Activated T-cell treated with anti-CD3 and anti-CD28 coated beads, Interleukin-2, amount 50 U/mL, for 4 hours (primary cell): ENCODE measurements at regions not wholly inside any gene's neighbourhood (a gene's known extent, or its start where the extent isn't known, plus 50 kb on each side); places are given as distances from the start of the nearest gene placed in this dataset.

ENCODE experiments used
- ATAC-seq, 2 donors: fragments of 200-7000 bp; cut with Tn5 transposase; one replicate each; pipeline ENCODE4 v1.10.0; 2021
- DNase-seq: peaks from one replicate; pipeline ENCODE4 v3.0.0-alpha.2; 2020
- H3K27me3 Mint-ChIP-seq: one replicate; pipeline ENCODE4 v1.8.0; 2021; ENCODE audit warnings: low read depth, mixed read lengths
- H3K36me3 Mint-ChIP-seq: one replicate; pipeline ENCODE4 v1.8.0; 2022; ENCODE audit warnings: mixed read lengths; ENCODE audit not compliant: insufficient read depth
- H3K4me1 Mint-ChIP-seq: one replicate; pipeline ENCODE4 v1.8.0; 2021; ENCODE audit warnings: low read depth, mixed read lengths
- H3K4me3 Mint-ChIP-seq: one replicate; pipeline ENCODE4 v1.8.0; 2021; ENCODE audit warnings: mild to moderate bottlenecking, moderate library complexity, mixed read lengths
- H3K9me3 Mint-ChIP-seq: one replicate; pipeline ENCODE4 v1.8.0; 2021; ENCODE audit warnings: mixed read lengths

DNA sequence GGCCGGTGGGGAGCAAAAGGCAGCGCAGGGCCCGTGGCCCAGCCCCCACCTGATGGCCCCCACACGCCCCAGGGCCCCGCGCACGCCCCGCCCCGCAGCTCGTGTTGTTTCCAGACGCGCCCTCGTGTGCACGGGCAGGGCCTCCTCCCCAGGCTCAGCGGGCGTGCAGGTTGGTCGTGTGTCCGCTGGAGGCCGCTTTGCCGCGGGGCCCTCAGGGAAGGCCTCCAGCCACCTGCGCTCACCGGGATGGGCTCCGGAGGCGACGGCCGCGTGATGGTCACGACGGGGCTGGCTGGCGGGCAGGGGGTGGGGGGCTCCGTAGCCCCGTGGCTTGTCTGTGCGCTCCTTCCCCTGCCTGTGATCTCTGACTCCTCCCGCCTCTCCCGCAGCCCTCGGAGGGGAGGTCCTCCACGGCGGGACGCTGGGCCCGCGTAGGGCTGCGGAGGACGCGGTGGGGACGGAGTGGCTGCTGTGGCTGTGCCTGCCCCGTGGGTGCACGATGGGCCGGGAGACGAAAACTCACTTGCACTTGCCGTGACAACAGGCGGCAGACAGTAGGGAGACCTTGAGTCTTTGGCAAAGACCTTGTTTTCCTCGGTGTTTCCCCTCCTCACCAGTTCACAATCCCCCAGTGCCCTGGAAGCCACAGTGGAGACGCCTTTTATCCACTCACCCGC lies 67.1 kb downstream of the RTP5 start:
- no peak overlapping the region for H3K4me3 Mint-ChIP-seq
- no peaks in the 10 kb centered on the region for H3K36me3 Mint-ChIP-seq
- peaks cover 17% of the 10 kb centered on the region for H3K4me1 Mint-ChIP-seq
- ATAC-seq (no peak), DNase-seq (no peak)
- peaks cover 3% of the 10 kb centered on the region for H3K9me3 Mint-ChIP-seq
- no peaks in the 10 kb centered on the region for H3K27me3 Mint-ChIP-seq

DNA sequence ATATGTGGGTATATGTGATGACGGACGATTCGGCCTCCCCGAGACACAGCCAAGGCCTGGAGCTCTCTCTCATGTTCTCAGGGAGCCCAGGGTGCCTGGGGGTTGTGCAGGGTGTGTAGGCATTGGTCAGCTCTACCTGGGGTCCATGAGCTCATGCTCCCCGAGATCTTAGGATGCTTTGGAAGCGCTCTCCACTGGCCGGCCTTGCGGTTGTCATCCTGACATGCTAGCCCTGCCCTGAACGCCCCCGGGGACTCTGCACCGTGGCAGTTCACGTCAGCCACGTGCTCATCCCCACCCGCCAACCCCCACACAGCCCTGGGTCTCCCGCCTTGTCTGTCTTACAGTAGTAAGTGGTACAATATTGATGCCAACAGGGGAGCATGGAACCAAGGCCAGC lies 67.8 kb downstream of the RTP5 start:
- no peak for ATAC-seq
- Mint-ChIP-seq H3K36me3 (no peaks in the 10 kb centered on the region), H3K27me3 (no peaks in the 10 kb centered on the region), H3K4me3 (no peak overlapping the region), H3K9me3 (peaks cover 3% of the 10 kb centered on the region), H3K4me1 (peaks cover 17% of the 10 kb centered on the region)
- no peak for DNase-seq

DNA sequence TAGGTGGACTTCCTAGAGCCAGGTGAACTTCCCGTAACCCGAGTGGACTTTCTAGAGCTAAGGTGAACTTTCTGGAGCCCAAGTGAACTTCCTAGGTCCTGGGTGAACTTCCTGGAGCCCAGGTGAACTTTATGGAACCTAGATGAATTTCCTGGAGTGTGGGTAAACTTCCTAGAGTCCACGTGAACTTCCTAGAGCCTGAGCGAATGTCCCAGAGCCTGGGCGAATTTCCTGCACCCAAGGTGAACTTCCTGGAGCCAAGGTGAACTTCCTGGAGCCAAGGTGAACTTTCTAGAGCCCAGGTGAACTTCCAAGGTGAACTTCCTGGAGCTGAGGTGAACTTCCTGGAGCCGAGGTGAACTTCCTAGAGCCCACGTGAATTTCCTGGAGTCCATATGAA lies 70.0 kb downstream of the RTP5 start:
- peaks cover 3% of the 10 kb centered on the region for H3K9me3 Mint-ChIP-seq
- H3K4me3 Mint-ChIP-seq, result no peak overlapping the region
- no peaks in the 10 kb centered on the region for H3K27me3 Mint-ChIP-seq
- peaks cover 12% of the 10 kb centered on the region for H3K4me1 Mint-ChIP-seq
- no peak for DNase-seq
- no peak for ATAC-seq
- H3K36me3 Mint-ChIP-seq, result no peaks in the 10 kb centered on the region

DNA sequence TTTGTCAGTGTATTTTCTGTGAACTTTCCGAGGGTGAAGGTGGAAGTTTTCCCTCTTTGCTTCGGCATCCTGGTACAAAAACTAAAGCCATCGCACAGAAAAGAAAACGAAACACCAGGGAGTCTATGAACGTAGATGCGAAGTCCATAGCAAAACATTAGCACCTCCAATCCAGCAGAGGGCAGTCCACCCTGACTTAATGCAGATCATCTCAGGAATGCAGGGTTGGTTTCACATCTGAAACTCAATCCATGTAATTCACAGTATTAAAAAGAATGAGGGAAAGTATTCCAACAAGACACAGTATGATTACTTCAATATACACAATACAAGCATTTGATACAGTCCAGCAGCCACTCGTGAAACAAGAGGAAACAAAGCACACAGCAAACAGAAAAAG lies 70.8 kb downstream of the RTP5 start:
- Mint-ChIP-seq H3K36me3 (no peaks in the 10 kb centered on the region), H3K4me1 (peaks cover 12% of the 10 kb centered on the region), H3K27me3 (no peaks in the 10 kb centered on the region), H3K4me3 (no peak overlapping the region), H3K9me3 (peaks cover 3% of the 10 kb centered on the region)
- ATAC-seq, result no peak
- no peak for DNase-seq

DNA sequence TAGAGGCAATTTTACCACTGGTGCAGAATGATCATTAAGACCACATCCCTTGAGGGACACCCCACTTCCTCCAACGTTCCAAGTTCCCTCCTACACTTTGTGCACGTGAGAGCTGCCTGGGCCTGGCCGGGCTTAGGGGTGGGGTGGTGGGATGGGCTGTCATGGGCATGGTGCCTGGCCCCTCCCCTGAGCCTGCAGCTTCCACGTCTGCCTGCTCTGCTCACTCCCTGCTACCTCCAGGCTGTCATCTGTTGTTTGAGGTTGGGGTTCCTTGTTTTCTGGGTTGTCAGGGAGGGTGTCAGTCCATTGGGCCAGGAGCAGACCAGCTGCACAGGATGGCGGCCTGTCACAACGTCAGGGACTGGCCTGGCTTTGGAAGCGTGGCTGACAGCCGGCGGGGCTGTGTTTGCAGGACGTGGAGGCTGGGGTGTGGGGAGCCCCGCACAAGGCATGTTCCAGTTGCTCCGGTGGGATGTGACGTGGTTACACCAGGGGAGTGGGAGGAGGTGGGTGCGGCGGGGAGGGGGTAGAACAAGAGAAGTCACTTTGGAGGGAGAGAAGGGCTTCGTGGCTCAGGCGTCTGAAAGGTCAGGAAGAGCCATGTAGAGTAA lies 72.3 kb downstream of the RTP5 start:
- no peak overlapping the region for H3K4me3 Mint-ChIP-seq
- H3K4me1 Mint-ChIP-seq, result peaks cover 12% of the 10 kb centered on the region
- ATAC-seq (no peak), DNase-seq (no peak)
- H3K27me3 Mint-ChIP-seq, result no peaks in the 10 kb centered on the region
- peaks cover 3% of the 10 kb centered on the region for H3K9me3 Mint-ChIP-seq
- no peaks in the 10 kb centered on the region for H3K36me3 Mint-ChIP-seq

DNA sequence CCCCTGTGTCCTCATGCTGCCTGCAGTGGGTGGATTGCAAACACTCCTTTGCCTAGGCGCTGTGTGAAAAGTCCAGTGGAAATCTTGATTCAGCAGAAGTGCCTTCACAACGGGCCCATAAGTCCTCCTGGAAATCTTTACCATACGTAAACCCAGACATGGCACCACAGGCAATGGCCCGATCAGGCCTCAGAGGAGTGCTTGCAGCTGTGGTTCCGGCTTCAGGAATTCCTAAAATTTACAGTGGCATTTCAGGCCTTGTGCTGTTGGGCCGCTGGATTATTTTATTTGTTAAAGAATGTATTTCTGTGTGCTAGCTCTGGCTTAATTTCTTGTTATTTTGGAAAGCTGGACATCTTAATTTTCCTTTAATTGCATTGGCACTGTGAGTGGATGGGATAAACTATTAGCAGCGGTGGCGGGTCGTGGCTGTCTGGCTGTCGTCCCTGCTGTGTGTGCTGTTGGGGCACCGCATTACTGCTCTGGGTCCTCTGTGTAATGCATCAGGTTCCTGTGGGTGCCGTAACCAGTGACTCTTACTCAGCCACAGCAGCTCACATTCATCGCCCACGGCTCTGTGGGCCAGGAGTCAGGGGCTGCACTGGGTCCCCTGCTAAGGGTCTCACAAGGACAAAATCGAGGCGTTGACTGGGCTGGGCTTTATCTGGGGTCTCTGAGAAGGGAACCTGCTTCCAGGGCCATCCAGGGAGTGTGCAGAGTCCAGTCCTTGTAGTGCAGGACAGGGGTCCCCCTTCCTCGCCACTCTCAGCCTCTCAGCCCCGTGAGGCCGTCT lies 73.1 kb downstream of the RTP5 start:
- no peak overlapping the region for H3K4me3 Mint-ChIP-seq
- H3K27me3 Mint-ChIP-seq, result no peaks in the 10 kb centered on the region
- H3K4me1 Mint-ChIP-seq, result peaks cover 12% of the 10 kb centered on the region
- ATAC-seq (no peak), DNase-seq (no peak)
- peaks cover 3% of the 10 kb centered on the region for H3K9me3 Mint-ChIP-seq
- H3K36me3 Mint-ChIP-seq, result no peaks in the 10 kb centered on the region

DNA sequence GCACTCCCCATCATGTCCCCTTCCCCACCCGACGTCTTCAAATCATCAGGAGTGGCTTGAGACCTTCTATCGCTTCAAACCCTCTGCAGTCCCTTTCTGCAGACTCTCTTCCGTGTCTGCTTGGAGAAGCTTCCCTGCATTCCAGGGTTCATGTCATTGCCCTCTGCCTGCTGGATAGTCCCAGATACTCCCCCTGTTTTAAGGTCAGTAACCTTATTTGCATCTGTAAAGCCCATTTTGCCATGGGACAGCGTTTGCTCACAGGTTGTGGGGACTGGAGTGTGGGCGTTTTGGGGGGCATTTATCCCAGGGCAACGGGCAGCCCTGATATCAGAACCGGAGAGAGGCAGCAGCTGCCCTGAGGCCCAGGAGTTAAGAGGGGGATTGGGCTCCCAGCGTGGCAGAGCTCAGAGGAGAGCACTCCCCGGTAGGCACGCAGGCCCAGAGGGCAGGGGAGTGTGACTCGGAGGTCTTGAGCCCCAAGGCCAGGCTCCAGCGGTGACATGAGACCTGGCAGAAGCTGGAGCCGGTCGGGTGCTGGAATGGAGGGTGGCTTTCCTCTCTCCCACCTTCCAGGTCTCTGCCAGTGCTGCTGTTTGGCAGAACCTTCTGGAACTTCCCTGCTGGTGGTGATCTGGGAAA lies 73.8 kb downstream of the RTP5 start:
- no peaks in the 10 kb centered on the region for H3K27me3 Mint-ChIP-seq
- H3K36me3 Mint-ChIP-seq, result no peaks in the 10 kb centered on the region
- ATAC-seq, result no peak
- no peak overlapping the region for H3K4me3 Mint-ChIP-seq
- peaks cover 3% of the 10 kb centered on the region for H3K9me3 Mint-ChIP-seq
- H3K4me1 Mint-ChIP-seq, result peaks cover 12% of the 10 kb centered on the region
- DNase-seq, result no peak

DNA sequence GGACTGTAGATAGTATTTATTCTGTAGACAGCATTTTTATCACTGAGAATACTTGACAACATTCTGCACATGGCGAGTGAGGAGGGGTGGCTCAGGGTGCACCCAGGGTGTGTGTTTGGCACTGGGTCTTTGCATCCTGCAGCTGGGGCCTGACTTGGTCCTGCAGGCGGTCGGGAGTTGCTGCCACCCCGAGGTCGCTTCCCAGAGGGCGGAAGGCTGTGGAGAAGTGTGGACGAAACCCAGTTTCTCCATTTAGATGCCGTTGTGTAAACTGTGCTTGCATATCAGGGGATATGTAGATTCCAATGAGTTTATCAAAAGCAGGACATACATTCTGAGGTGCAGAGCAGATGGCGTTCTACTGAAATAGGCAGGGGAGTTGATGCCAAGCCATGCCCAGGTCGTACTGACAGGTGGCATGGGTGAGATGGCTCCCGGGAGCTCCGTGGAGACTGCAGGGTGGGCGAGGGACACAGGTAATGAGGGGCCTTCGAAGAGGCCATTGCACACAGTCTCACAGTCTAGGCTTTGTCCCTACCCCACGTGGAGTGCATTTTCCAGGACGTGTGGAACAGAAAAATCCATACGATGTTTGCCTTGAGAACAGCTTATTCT lies 74.5 kb downstream of the RTP5 start:
- Mint-ChIP-seq H3K36me3 (no peaks in the 10 kb centered on the region), H3K4me1 (peaks cover 8% of the 10 kb centered on the region), H3K9me3 (peaks cover 3% of the 10 kb centered on the region), H3K4me3 (no peak overlapping the region), H3K27me3 (no peaks in the 10 kb centered on the region)
- ATAC-seq, result no peak
- no peak for DNase-seq

DNA sequence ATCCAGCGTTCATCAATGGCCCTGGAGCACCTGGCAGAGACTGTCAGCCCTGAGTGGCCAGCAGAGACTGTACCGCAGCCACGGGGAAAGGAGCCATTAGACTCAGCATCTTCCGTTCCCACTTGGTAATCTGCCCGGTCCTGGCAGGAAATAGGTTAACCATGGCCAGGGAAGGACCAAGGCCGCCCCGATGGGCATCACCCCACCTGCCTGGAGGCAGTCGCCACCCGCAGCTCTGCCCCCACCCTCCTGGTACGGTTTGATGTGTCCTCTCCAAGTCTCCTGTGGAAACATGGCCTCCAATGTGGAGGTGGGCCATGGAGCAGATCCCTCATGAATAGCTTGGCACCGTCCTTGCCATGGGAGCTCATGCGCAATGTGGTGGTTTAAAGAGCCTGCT lies 75.3 kb downstream of the RTP5 start:
- Mint-ChIP-seq H3K27me3 (no peaks in the 10 kb centered on the region), H3K4me3 (no peak overlapping the region), H3K4me1 (peaks cover 6% of the 10 kb centered on the region), H3K9me3 (peaks cover 3% of the 10 kb centered on the region), H3K36me3 (no peaks in the 10 kb centered on the region)
- DNase-seq, result no peak
- no peak for ATAC-seq

DNA sequence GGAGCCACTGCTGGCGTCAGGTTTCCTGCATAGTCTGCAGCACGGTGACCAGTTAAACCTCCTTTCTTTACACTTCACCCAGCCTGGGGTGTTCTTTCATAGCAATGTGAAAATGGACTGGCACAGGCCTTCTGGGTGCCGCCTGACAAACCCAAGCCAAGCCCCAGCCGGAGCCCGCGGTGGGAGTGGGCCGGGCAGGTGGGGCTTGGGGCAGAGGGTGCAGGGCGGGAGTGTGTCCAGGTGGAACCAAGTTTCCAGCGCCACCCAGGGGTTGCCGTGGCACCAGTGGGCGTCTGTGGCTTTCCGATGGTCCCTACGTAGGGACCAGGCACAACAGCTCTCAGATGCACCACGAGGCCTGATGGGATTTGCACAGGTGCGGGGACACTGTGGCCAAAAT lies 75.8 kb downstream of the RTP5 start:
- no peaks in the 10 kb centered on the region for H3K36me3 Mint-ChIP-seq
- peaks cover under 1% of the 10 kb centered on the region for H3K9me3 Mint-ChIP-seq
- peaks cover 3% of the 10 kb centered on the region for H3K4me1 Mint-ChIP-seq
- no peak overlapping the region for H3K4me3 Mint-ChIP-seq
- no peaks in the 10 kb centered on the region for H3K27me3 Mint-ChIP-seq
- DNase-seq (no peak), ATAC-seq (no peak)

DNA sequence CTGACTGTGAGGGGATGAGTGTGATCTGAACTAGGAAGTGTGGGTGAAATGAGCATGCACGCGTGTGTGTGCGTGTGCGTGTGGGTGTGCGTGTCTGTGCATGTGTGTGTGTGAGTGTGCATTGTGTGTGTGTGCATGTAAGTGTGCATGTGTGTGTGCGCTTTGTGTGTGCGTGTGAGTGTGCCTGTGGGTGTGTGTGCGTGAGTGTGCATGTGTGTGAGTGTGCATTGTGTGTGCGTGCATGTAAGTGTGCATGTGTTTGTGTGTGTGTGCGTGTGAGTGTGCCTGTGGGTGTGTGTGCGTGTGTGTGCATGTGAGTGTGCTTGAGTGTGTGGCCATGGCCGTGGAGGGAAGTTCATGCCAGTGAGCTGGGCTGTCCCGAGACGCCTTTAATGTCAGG lies 76.3 kb downstream of the RTP5 start:
- Mint-ChIP-seq H3K27me3 (no peaks in the 10 kb centered on the region), H3K36me3 (no peaks in the 10 kb centered on the region), H3K9me3 (no peaks in the 10 kb centered on the region), H3K4me3 (no peak overlapping the region), H3K4me1 (peaks cover 3% of the 10 kb centered on the region)
- DNase-seq (no peak), ATAC-seq (no peak)

DNA sequence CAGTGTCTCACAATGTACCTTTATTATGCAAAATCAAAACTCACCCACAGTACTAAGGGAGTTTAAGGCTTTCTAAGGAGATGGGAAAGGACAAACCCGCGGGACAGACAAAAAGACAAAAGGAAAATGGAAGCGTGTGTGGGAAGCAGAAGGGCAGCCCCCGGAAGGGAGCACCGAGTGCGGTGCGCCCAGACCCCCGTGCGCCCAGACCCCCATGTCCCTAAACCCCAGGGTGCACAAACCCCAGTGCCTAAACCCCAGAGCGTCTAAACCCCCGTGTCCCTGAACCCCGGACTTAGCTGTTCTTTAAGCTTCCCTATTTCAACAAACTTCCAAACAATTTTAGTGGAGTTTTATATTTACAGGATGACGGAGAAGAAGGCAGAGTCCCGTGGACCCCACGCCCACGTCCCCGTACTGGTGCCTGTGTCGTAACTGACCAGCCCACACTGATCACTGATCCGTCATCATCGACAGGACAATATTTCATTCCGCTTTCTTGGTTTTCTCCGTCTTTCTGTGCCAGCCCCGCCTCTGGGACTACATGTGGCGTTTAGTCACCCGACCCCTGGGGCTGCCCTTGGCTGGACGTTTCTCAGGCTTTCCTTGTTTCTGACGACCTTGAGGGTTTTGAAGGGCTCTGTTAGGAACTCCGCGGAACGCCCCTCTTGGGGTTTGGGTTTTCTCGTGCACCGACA lies 76.9 kb downstream of the RTP5 start:
- no peaks in the 10 kb centered on the region for H3K36me3 Mint-ChIP-seq
- no peaks in the 10 kb centered on the region for H3K9me3 Mint-ChIP-seq
- H3K4me3 Mint-ChIP-seq, result no peak overlapping the region
- H3K27me3 Mint-ChIP-seq, result no peaks in the 10 kb centered on the region
- DNase-seq (no peak), ATAC-seq (no peak)
- H3K4me1 Mint-ChIP-seq, result no peaks in the 10 kb centered on the region

DNA sequence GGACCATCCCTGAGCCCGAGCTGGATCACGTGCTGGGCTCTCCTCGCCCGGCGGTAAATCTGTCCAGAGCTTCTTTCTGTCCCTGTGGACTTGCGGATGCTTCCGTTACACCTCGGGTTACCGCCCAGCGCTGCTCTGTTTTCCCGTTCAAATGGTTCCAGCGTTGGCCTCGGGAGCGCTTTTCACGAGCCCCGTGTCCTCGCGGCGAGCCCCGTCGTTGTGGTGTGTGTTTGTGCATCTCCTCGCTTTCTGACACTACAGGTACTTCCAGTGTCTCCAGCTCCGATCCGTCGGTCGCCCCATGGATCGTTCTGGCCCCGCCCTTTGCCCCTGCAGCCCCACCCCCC lies 77.4 kb downstream of the RTP5 start:
- ATAC-seq (no peak), DNase-seq (no peak)
- Mint-ChIP-seq H3K9me3 (no peaks in the 10 kb centered on the region), H3K27me3 (no peaks in the 10 kb centered on the region), H3K4me1 (no peaks in the 10 kb centered on the region), H3K4me3 (no peak overlapping the region), H3K36me3 (no peaks in the 10 kb centered on the region)

DNA sequence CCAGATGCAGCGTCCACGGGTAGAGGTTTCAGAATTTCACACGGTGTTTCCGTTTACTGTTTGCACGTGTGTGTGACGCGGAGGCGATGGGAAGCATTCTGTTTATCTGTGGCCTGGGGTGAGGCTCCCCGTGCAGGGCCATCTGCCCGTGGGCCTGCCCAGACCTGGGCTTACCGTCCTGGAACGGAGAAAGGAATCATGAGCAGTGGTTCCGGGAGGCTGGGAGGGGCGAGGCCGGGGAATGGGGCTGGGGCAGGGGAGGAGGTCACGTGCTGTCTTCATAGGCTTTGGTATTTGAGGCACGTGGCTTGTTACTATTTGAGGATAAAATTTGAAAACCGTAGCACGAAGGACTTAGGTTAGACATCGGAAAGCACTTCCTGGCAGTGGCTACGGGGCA lies 77.9 kb downstream of the RTP5 start:
- Mint-ChIP-seq H3K9me3 (no peaks in the 10 kb centered on the region), H3K27me3 (no peaks in the 10 kb centered on the region), H3K36me3 (no peaks in the 10 kb centered on the region), H3K4me1 (no peaks in the 10 kb centered on the region), H3K4me3 (no peak overlapping the region)
- ATAC-seq (no peak), DNase-seq (no peak)
